Peyer's patch (tissue), 4 donors: ENCODE measurements at regions not wholly inside any gene's neighbourhood (a gene's known extent, or its start where the extent isn't known, plus 50 kb on each side); places are given as distances from the start of the nearest gene placed in this dataset.

ENCODE experiments used
- DNase-seq, 3 donors: peaks; one replicate each; pipeline ENCODE4 v3.0.0-alpha.2; 2017 to 2019
- H3K27ac ChIP-seq, 4 donors: fragments of 200-600 bp; sonication (generic); one replicate each; pipeline ENCODE4 v1.5.1; 2016 to 2019
- H3K27me3 ChIP-seq, 2 donors: fragments of 200-600 bp; sonication (generic); one replicate each; pipeline ENCODE4 v1.5.1; 2019
- H3K36me3 ChIP-seq, 3 donors: fragments of 200-600 bp; sonication (generic); one replicate each; pipeline ENCODE4 v1.5.1; 2016 to 2019
- H3K4me1 ChIP-seq, 4 donors: fragments of 200-600 bp; sonication (generic); one replicate each; pipeline ENCODE4 v1.5.1; 2016 to 2019
- H3K4me3 ChIP-seq, 4 donors: fragments of 200-600 bp; sonication (generic); 1 replicate in 3 of 4; 2 replicates in 1 of 4; pipeline ENCODE4 v1.5.1; 2016 to 2019; ENCODE audit warnings: mild to moderate bottlenecking in 1 of 4
- H3K9me3 ChIP-seq, 4 donors: fragments of 200-600 bp; sonication (generic); one replicate each; pipeline ENCODE4 v1.5.1; 2016 to 2019; ENCODE audit warnings: mild to moderate bottlenecking in 1 of 4
- CTCF ChIP-seq, 6 experiments: fragments of 450-650 bp in 4 of 6; fragments of 200-600 bp in 2 of 6; sonication (generic) in 1 of 6; IDR thresholded peaks; one replicate each; pipeline ENCODE4 v1.5.1; 2017 to 2019; ENCODE audit warnings: antibody characterized with exemption in 6 of 6, mild to moderate bottlenecking in 3 of 6, moderate library complexity in 1 of 6
- POLR2A ChIP-seq, 2 donors: fragments of 450-650 bp; IDR thresholded peaks; one replicate each; pipeline ENCODE4 v1.5.1; 2017; ENCODE audit warnings: antibody characterized with exemption in 2 of 2, mild to moderate bottlenecking in 2 of 2, moderate library complexity in 2 of 2

- TF ChIP-seq POLR2A (IDR thresholded peaks at IDR 0.05) (no peak), CTCF (IDR thresholded peaks at IDR 0.05) (no peak)
- no peaks in the 10 kb centered on the region for H3K9me3 ChIP-seq
- no peaks in the 10 kb centered on the region for H3K27me3 ChIP-seq
- H3K4me3 ChIP-seq, result no peak overlapping the region
- DNase-seq, result no peak
- H3K36me3 ChIP-seq, result no peaks in the 10 kb centered on the region
- H3K4me1 ChIP-seq, result no peaks in the 10 kb centered on the region
- H3K27ac ChIP-seq, result no peak overlapping the region
These were observed 514.0 kb upstream of the CDH2 start for GRCh38 chr18:28690836-28691495.

- no peak overlapping the region for H3K27ac ChIP-seq
- TF ChIP-seq POLR2A (IDR thresholded peaks at IDR 0.05), result no peak
- no peak for TF ChIP-seq CTCF (IDR thresholded peaks at IDR 0.05)
- DNase-seq, result no peak
- H3K9me3 ChIP-seq, result no peaks in the 10 kb centered on the region
- H3K27me3 ChIP-seq, result no peaks in the 10 kb centered on the region
- H3K4me1 ChIP-seq, result no peaks in the 10 kb centered on the region
- H3K4me3 ChIP-seq, result no peak overlapping the region
- H3K36me3 ChIP-seq, result no peaks in the 10 kb centered on the region
These were observed 513.2 kb upstream of the CDH2 start for GRCh38 chr18:28690100-28690499.

- no peak for TF ChIP-seq POLR2A (IDR thresholded peaks at IDR 0.05)
- TF ChIP-seq CTCF (IDR thresholded peaks at IDR 0.05), result no peak
- no peak for DNase-seq
- Histone ChIP-seq H3K27ac (no peak overlapping the region), H3K4me3 (no peak overlapping the region), H3K36me3 (no peaks in the 10 kb centered on the region), H3K4me1 (no peaks in the 10 kb centered on the region), H3K27me3 (no peaks in the 10 kb centered on the region), H3K9me3 (no peaks in the 10 kb centered on the region)
These were observed 512.7 kb upstream of the CDH2 start for GRCh38 chr18:28689588-28689987.

GRCh38 chr18:28684746-28685355 is 507.9 kb upstream of the CDH2 start:
- H3K9me3 ChIP-seq, result no peaks in the 10 kb centered on the region
- H3K27me3 ChIP-seq, result no peaks in the 10 kb centered on the region
- H3K27ac ChIP-seq, result no peak overlapping the region
- no peak for DNase-seq
- no peak for TF ChIP-seq POLR2A (IDR thresholded peaks at IDR 0.05)
- TF ChIP-seq CTCF (IDR thresholded peaks at IDR 0.05), result no peak
- no peak overlapping the region for H3K4me3 ChIP-seq
- no peaks in the 10 kb centered on the region for H3K36me3 ChIP-seq
- H3K4me1 ChIP-seq, result no peaks in the 10 kb centered on the region

GRCh38 chr18:28682912-28683311 is 506.0 kb upstream of the CDH2 start:
- H3K27me3 ChIP-seq, result no peaks in the 10 kb centered on the region
- DNase-seq, result no peak
- TF ChIP-seq POLR2A (IDR thresholded peaks at IDR 0.05) (no peak), CTCF (IDR thresholded peaks at IDR 0.05) (no peak)
- H3K27ac ChIP-seq, result no peak overlapping the region
- no peaks in the 10 kb centered on the region for H3K9me3 ChIP-seq
- H3K36me3 ChIP-seq, result no peaks in the 10 kb centered on the region
- no peaks in the 10 kb centered on the region for H3K4me1 ChIP-seq
- no peak overlapping the region for H3K4me3 ChIP-seq
